Cardiac muscle cell (in vitro differentiated cells and primary cell): ENCODE measurements at regions not wholly inside any gene's neighbourhood (a gene's known extent, or its start where the extent isn't known, plus 50 kb on each side); places are given as distances from the start of the nearest gene placed in this dataset.

Experiments used
- DNase-seq, 2 donors: peaks; one replicate each; pipeline versions ENCODE4 v3.0.0 to v3.0.0-alpha.2; 2010 to 2017; ENCODE audit warnings: low read depth in 1 of 2, low spot score in 1 of 2
- H3K27ac ChIP-seq: fragments of 200-600 bp; sonication (generic); 2 replicates; pipeline ENCODE4 v1.5.1; 2016
- H3K27me3 ChIP-seq: fragments of 200-600 bp; sonication (generic); 2 replicates; pipeline ENCODE4 v1.6.0; 2016; ENCODE audit warnings: control low read depth
- H3K36me3 ChIP-seq: fragments of 200-600 bp; sonication (generic); 2 replicates; pipeline ENCODE4 v1.5.1; 2016; ENCODE audit warnings: control low read depth
- H3K4me1 ChIP-seq: fragments of 200-600 bp; sonication (generic); 2 replicates; pipeline ENCODE4 v1.8.1; 2017; ENCODE audit warnings: low read depth, mild to moderate bottlenecking, mixed run types
- H3K4me3 ChIP-seq: fragments of 200-600 bp; sonication (generic); 2 replicates; pipeline ENCODE4 v1.5.1; 2016; ENCODE audit warnings: mild to moderate bottlenecking
- H3K9me3 ChIP-seq: fragments of 200-600 bp; sonication (generic); 2 replicates; pipeline ENCODE4 v1.5.1; 2017; ENCODE audit warnings: low read depth, mild to moderate bottlenecking, control low read depth
- TF ChIP-seq, protein P1 (sequence below): IDR thresholded peaks from 2 replicates; pipeline ENCODE4 v1.5.1; 2012; ENCODE audit warnings: low read depth, mild to moderate bottlenecking, low read length

DNA sequence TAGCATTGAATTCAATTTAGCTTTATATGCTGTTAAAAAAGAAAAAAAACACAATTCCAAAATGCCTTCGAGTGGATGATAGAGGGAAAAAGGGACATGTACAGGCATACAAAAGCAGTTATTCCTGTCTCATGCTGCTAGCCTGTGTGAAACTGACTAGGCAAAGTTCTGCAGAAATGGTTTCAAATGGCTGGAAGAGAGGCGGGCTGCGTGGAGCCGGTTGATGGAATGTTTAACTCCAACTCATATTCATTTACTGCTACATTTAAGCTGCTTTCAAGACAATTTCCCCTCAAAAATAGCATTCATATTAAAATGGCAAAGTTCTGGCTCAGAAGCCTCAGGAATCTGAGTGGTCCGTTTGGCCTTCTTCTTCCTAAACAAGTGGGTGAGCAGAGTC lies 143.8 kb upstream of the PPARGC1A start:
- Histone ChIP-seq H3K9me3 (no peaks in the 10 kb centered on the region), H3K4me3 (no peak overlapping the region), H3K36me3 (no peaks in the 10 kb centered on the region), H3K4me1 (no peaks in the 10 kb centered on the region), H3K27ac (no peak overlapping the region), H3K27me3 (no peaks in the 10 kb centered on the region)
- DNase-seq, result no peak
- TF ChIP-seq, protein P1, sequence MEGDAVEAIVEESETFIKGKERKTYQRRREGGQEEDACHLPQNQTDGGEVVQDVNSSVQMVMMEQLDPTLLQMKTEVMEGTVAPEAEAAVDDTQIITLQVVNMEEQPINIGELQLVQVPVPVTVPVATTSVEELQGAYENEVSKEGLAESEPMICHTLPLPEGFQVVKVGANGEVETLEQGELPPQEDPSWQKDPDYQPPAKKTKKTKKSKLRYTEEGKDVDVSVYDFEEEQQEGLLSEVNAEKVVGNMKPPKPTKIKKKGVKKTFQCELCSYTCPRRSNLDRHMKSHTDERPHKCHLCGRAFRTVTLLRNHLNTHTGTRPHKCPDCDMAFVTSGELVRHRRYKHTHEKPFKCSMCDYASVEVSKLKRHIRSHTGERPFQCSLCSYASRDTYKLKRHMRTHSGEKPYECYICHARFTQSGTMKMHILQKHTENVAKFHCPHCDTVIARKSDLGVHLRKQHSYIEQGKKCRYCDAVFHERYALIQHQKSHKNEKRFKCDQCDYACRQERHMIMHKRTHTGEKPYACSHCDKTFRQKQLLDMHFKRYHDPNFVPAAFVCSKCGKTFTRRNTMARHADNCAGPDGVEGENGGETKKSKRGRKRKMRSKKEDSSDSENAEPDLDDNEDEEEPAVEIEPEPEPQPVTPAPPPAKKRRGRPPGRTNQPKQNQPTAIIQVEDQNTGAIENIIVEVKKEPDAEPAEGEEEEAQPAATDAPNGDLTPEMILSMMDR, result no peak

DNA sequence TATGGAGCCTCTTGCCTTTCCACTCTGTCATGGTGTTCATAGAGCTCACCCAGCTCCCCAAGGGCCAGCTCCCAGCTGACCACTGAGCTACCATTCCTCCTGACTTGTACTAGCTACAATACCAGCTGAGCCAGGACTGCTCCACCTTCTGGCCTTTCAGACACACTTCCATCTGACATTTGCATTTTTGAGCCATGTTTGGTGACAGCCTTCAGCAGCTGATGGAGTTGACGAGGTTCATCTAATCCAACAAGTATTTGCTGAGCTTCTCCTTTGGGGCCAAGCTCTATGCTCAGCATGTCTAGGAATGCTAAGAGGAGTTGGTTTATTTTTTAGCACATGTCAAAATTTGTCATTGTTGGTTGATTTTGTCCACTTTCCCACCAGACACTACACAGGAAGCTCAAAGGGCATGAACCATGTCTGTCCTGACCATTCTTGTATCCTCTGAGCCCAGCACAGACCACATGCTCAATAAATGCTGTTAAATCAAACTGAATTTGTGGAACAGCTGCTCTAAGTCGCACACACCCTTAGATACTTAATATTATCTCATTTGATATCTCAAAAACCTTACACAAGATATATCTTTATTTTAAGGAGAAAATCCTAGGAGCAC lies 142.6 kb upstream of the PPARGC1A start:
- TF ChIP-seq, protein P1, result peak; percentile 36
- Histone ChIP-seq H3K36me3 (no peaks in the 10 kb centered on the region), H3K4me3 (no peak overlapping the region), H3K27ac (no peak overlapping the region), H3K4me1 (no peaks in the 10 kb centered on the region), H3K9me3 (no peaks in the 10 kb centered on the region), H3K27me3 (no peaks in the 10 kb centered on the region)
- DNase-seq, result peak; percentile 23 to 43

DNA sequence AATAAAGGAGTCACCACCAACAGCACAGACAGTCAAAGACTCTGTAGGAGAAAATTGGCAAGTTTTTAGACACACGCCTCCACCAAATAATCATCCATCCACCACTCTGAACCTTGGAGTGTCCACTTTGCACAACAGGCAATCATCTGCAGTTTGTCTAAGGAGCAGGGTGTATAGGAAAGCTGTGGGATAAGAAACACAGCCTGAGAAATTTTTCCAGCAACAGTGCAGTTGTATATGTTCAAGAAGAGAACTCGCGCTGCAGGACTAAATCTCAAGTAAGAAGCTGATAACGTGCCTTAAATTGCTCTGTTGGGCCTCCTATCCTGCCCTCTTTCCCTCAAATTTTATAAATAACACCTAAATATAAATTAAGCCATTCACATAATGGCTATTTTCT lies 136.7 kb upstream of the PPARGC1A start:
- DNase-seq, result no peak
- Histone ChIP-seq H3K27ac (no peak overlapping the region), H3K4me3 (no peak overlapping the region), H3K4me1 (peaks cover 3% of the 10 kb centered on the region), H3K27me3 (no peaks in the 10 kb centered on the region), H3K9me3 (no peaks in the 10 kb centered on the region), H3K36me3 (no peaks in the 10 kb centered on the region)
- TF ChIP-seq, protein P1, result no peak

DNA sequence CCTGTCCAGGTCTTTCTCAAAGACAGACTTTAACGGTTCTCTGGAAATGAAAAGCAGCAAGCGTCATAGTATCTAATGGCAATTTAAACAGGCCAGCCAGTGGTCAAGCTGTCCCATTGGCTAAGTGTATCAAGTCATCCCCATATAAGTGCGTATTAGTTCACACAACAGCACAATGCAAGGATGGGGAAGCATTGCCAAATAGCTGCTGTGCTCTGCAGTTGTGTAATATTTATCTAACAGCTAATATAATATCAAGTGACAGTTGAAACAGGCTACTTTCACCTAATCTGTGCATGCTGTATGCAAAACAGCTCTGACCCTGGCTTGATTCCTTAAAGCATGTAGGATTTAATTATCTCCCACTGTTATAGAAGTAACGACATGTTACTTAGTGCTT lies 134.8 kb upstream of the PPARGC1A start:
- Histone ChIP-seq H3K4me1 (peaks cover 3% of the 10 kb centered on the region), H3K27ac (no peak overlapping the region), H3K9me3 (no peaks in the 10 kb centered on the region), H3K27me3 (no peaks in the 10 kb centered on the region), H3K36me3 (no peaks in the 10 kb centered on the region), H3K4me3 (no peak overlapping the region)
- TF ChIP-seq, protein P1, result no peak
- DNase-seq, result peak in 1 of 2 donors; percentile 76

DNA sequence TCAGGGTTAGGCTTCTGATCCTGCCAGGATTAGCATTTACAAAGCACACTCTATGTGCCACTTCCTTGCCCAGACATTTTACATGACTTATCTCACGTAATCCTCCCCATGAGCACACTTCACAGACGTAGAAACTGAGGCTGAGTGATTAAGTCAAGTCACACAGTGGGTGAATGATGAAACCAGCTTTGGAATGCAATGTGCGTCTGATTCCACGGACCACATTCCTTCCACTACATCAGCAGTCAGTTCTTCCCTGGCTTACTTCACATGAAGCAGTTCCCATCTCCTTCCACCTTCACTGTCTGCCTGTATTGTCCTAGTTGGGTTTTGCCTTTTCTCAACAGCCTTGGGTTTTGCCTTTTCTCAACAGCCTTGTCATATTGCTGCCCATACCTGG lies 134.3 kb upstream of the PPARGC1A start:
- no peaks in the 10 kb centered on the region for H3K9me3 ChIP-seq
- DNase-seq, result peak in 1 of 2 donors; percentile 70
- H3K27ac ChIP-seq, result no peak overlapping the region
- peaks cover 3% of the 10 kb centered on the region for H3K4me1 ChIP-seq
- H3K27me3 ChIP-seq, result no peaks in the 10 kb centered on the region
- TF ChIP-seq, protein P1, result no peak
- H3K4me3 ChIP-seq, result no peak overlapping the region
- H3K36me3 ChIP-seq, result no peaks in the 10 kb centered on the region
